ENCODE measurements at regions not wholly inside any gene's neighbourhood (a gene's known extent, or its start where the extent isn't known, plus 50 kb on each side); places are given as distances from the start of the nearest gene placed in this dataset.

GRCh38 chr10:21003240-21003822 is 106.2 kb upstream of the NEBL start:
- TF ChIP-seq EZH2phosphoT487 (IDR thresholded peaks at IDR 0.05; ENCODE audit: low read depth), result no peak
- TF ChIP-seq, protein P1, sequence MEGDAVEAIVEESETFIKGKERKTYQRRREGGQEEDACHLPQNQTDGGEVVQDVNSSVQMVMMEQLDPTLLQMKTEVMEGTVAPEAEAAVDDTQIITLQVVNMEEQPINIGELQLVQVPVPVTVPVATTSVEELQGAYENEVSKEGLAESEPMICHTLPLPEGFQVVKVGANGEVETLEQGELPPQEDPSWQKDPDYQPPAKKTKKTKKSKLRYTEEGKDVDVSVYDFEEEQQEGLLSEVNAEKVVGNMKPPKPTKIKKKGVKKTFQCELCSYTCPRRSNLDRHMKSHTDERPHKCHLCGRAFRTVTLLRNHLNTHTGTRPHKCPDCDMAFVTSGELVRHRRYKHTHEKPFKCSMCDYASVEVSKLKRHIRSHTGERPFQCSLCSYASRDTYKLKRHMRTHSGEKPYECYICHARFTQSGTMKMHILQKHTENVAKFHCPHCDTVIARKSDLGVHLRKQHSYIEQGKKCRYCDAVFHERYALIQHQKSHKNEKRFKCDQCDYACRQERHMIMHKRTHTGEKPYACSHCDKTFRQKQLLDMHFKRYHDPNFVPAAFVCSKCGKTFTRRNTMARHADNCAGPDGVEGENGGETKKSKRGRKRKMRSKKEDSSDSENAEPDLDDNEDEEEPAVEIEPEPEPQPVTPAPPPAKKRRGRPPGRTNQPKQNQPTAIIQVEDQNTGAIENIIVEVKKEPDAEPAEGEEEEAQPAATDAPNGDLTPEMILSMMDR (IDR thresholded peaks at IDR 0.05; ENCODE audit: low read depth, low read length), result no peak
- Histone ChIP-seq H3K4me2 (ENCODE audit: low read length) (no peak overlapping the region), H3K27ac (ENCODE audit: low read length) (no peak overlapping the region), H3K4me3 (ENCODE audit: low read length) (no peak overlapping the region), H4K20me1 (ENCODE audit: insufficient read depth, low read length) (no peaks in the 10 kb centered on the region), H3K36me3 (replicated peaks; ENCODE audit: low read depth, low read length) (no peaks in the 10 kb centered on the region), H3K4me1 (ENCODE audit: low read length) (no peaks in the 10 kb centered on the region), H3K9ac (ENCODE audit: low read length) (no peak overlapping the region), H3K79me2 (ENCODE audit: low read length) (no peaks in the 10 kb centered on the region), H3K27me3 (ENCODE audit: low read depth, low read length) (no peaks in the 10 kb centered on the region), H2AFZ (ENCODE audit: low read depth, low read length) (no peak overlapping the region), H3K9me3 (ENCODE audit: insufficient read depth, low read length) (no peaks in the 10 kb centered on the region)

GRCh38 chr10:21002091-21002878 is 105.2 kb upstream of the NEBL start:
- H3K9ac ChIP-seq (ENCODE audit: low read length), result no peak overlapping the region
- H3K27ac ChIP-seq (ENCODE audit: low read length), result no peak overlapping the region
- no peaks in the 10 kb centered on the region for H3K4me1 ChIP-seq (ENCODE audit: low read length)
- H2AFZ ChIP-seq (ENCODE audit: low read depth, low read length), result no peak overlapping the region
- H3K4me3 ChIP-seq (ENCODE audit: low read length), result no peak overlapping the region
- H4K20me1 ChIP-seq (ENCODE audit: insufficient read depth, low read length), result no peaks in the 10 kb centered on the region
- H3K79me2 ChIP-seq (ENCODE audit: low read length), result no peaks in the 10 kb centered on the region
- no peaks in the 10 kb centered on the region for H3K9me3 ChIP-seq (ENCODE audit: insufficient read depth, low read length)
- H3K27me3 ChIP-seq (ENCODE audit: low read depth, low read length), result no peaks in the 10 kb centered on the region
- TF ChIP-seq, protein P1 (IDR thresholded peaks at IDR 0.05; ENCODE audit: low read depth, low read length), result no peak
- no peak for TF ChIP-seq EZH2phosphoT487 (IDR thresholded peaks at IDR 0.05; ENCODE audit: low read depth)
- no peaks in the 10 kb centered on the region for H3K36me3 ChIP-seq (replicated peaks; ENCODE audit: low read depth, low read length)
- H3K4me2 ChIP-seq (ENCODE audit: low read length), result no peak overlapping the region

- no peaks in the 10 kb centered on the region for H3K79me2 ChIP-seq (ENCODE audit: low read length)
- TF ChIP-seq, protein P1 (IDR thresholded peaks at IDR 0.05; ENCODE audit: low read depth, low read length), result no peak
- TF ChIP-seq EZH2phosphoT487 (IDR thresholded peaks at IDR 0.05; ENCODE audit: low read depth), result no peak
- H3K4me2 ChIP-seq (ENCODE audit: low read length), result no peak overlapping the region
- no peaks in the 10 kb centered on the region for H3K9me3 ChIP-seq (ENCODE audit: insufficient read depth, low read length)
- no peak overlapping the region for H3K4me3 ChIP-seq (ENCODE audit: low read length)
- H4K20me1 ChIP-seq (ENCODE audit: insufficient read depth, low read length), result no peaks in the 10 kb centered on the region
- no peak overlapping the region for H3K9ac ChIP-seq (ENCODE audit: low read length)
- no peak overlapping the region for H3K27ac ChIP-seq (ENCODE audit: low read length)
- no peaks in the 10 kb centered on the region for H3K4me1 ChIP-seq (ENCODE audit: low read length)
- H2AFZ ChIP-seq (ENCODE audit: low read depth, low read length), result no peak overlapping the region
- H3K36me3 ChIP-seq (replicated peaks; ENCODE audit: low read depth, low read length), result no peaks in the 10 kb centered on the region
- no peaks in the 10 kb centered on the region for H3K27me3 ChIP-seq (ENCODE audit: low read depth, low read length)
Observed at GRCh38 chr10:20999699-21000098, 102.6 kb upstream of the NEBL start.

DNA sequence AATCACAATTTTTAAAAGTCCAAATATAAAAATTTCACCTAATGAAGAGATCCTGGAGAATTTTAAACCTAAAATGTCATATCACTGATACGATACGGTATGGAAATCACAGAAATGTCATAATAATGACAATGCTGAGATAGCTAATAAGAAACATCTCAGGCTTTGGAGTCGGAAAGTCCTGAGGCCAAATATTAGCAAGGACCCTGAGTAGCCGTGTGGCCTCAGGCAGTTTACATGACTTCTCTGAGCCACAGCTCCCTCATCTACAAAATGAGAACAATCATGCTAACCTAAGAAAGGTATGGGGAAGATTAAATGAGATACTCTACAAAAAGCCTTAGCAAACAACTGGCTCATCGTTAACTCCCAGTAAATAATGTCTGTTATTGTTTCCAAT is 100.9 kb upstream of the NEBL start:
- Histone ChIP-seq H3K36me3 (replicated peaks; ENCODE audit: low read depth, low read length) (no peaks in the 10 kb centered on the region), H4K20me1 (ENCODE audit: insufficient read depth, low read length) (no peaks in the 10 kb centered on the region), H3K9ac (ENCODE audit: low read length) (no peak overlapping the region), H3K4me2 (ENCODE audit: low read length) (no peak overlapping the region), H2AFZ (ENCODE audit: low read depth, low read length) (no peak overlapping the region), H3K4me3 (ENCODE audit: low read length) (no peak overlapping the region), H3K9me3 (ENCODE audit: insufficient read depth, low read length) (no peaks in the 10 kb centered on the region), H3K27me3 (ENCODE audit: low read depth, low read length) (no peaks in the 10 kb centered on the region), H3K79me2 (ENCODE audit: low read length) (no peaks in the 10 kb centered on the region), H3K4me1 (ENCODE audit: low read length) (no peaks in the 10 kb centered on the region), H3K27ac (ENCODE audit: low read length) (no peak overlapping the region)
- TF ChIP-seq, protein P1 (IDR thresholded peaks at IDR 0.05; ENCODE audit: low read depth, low read length), result no peak

All from OCI-LY3 (cell line).